Osteoblast (primary cell): ENCODE measurements at regions not wholly inside any gene's neighbourhood (a gene's known extent, or its start where the extent isn't known, plus 50 kb on each side); places are given as distances from the start of the nearest gene placed in this dataset.

Experiments used
- DNase-seq: peaks from one replicate; pipeline ENCODE4 v3.0.0; 2011; ENCODE audit warnings: low spot score, mixed read lengths; ENCODE audit not compliant: insufficient read length; ENCODE audit errors: missing footprints
- H2AFZ ChIP-seq: 2 replicates; pipeline ENCODE4 v1.6.0; 2011; ENCODE audit warnings: mild to moderate bottlenecking, low read length
- H3K27ac ChIP-seq: 2 replicates; pipeline ENCODE4 v1.5.1; 2011; ENCODE audit warnings: mild to moderate bottlenecking, low read depth, low read length, moderate library complexity
- H3K27me3 ChIP-seq: 2 replicates; pipeline ENCODE4 v1.6.0; 2012; ENCODE audit warnings: mild to moderate bottlenecking, control low read depth, inconsistent platforms, low read length, moderate library complexity; ENCODE audit not compliant: insufficient read depth
- H3K36me3 ChIP-seq: 2 replicates; pipeline ENCODE4 v1.5.1; 2011; ENCODE audit warnings: mild to moderate bottlenecking, low read length, control low read depth, moderate library complexity; ENCODE audit not compliant: insufficient read depth
- H3K4me1 ChIP-seq: 2 replicates; pipeline ENCODE4 v1.5.1; 2011; ENCODE audit warnings: mild to moderate bottlenecking, low read length, control low read depth, moderate library complexity; ENCODE audit not compliant: insufficient read depth
- H3K4me2 ChIP-seq: 2 replicates; pipeline ENCODE4 v1.6.0; 2011; ENCODE audit warnings: mild to moderate bottlenecking, low read length; ENCODE audit not compliant: insufficient read depth
- H3K4me3 ChIP-seq: fragments of 200-600 bp; sonication (generic); 3 replicates; pipeline ENCODE4 v1.5.1; 2012; ENCODE audit warnings: mild to moderate bottlenecking, low read length, inconsistent platforms; ENCODE audit not compliant: insufficient read depth
- H3K79me2 ChIP-seq: 2 replicates; pipeline ENCODE4 v1.6.0; 2012; ENCODE audit warnings: mild to moderate bottlenecking, low read length, control low read depth, inconsistent platforms; ENCODE audit not compliant: insufficient read depth
- H3K9me3 ChIP-seq: 2 replicates; pipeline ENCODE4 v1.5.1; 2011; ENCODE audit warnings: low read depth, low read length, control low read depth
- H4K20me1 ChIP-seq: 2 replicates; pipeline ENCODE4 v1.6.0; 2012; ENCODE audit warnings: mild to moderate bottlenecking, low read length, control low read depth; ENCODE audit not compliant: insufficient read depth
- TF ChIP-seq, protein P1 (sequence below): IDR thresholded peaks from 2 replicates; pipeline ENCODE4 v1.5.1; 2011; ENCODE audit warnings: mild to moderate bottlenecking, low read depth, low read length, moderate library complexity; ENCODE audit errors: extremely low read depth

GRCh38 chr18:65221115-65221514 is 529.7 kb upstream of the CDH7 start:
- H3K4me2 ChIP-seq, result no peak overlapping the region
- no peak for DNase-seq
- no peak overlapping the region for H3K4me3 ChIP-seq
- H3K27me3 ChIP-seq, result no peaks in the 10 kb centered on the region
- no peak overlapping the region for H3K27ac ChIP-seq
- H2AFZ ChIP-seq, result no peak overlapping the region
- TF ChIP-seq, protein P1, sequence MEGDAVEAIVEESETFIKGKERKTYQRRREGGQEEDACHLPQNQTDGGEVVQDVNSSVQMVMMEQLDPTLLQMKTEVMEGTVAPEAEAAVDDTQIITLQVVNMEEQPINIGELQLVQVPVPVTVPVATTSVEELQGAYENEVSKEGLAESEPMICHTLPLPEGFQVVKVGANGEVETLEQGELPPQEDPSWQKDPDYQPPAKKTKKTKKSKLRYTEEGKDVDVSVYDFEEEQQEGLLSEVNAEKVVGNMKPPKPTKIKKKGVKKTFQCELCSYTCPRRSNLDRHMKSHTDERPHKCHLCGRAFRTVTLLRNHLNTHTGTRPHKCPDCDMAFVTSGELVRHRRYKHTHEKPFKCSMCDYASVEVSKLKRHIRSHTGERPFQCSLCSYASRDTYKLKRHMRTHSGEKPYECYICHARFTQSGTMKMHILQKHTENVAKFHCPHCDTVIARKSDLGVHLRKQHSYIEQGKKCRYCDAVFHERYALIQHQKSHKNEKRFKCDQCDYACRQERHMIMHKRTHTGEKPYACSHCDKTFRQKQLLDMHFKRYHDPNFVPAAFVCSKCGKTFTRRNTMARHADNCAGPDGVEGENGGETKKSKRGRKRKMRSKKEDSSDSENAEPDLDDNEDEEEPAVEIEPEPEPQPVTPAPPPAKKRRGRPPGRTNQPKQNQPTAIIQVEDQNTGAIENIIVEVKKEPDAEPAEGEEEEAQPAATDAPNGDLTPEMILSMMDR, result no peak
- no peaks in the 10 kb centered on the region for H3K9me3 ChIP-seq
- no peaks in the 10 kb centered on the region for H4K20me1 ChIP-seq
- H3K36me3 ChIP-seq, result no peaks in the 10 kb centered on the region
- no peaks in the 10 kb centered on the region for H3K4me1 ChIP-seq
- no peaks in the 10 kb centered on the region for H3K79me2 ChIP-seq

DNA sequence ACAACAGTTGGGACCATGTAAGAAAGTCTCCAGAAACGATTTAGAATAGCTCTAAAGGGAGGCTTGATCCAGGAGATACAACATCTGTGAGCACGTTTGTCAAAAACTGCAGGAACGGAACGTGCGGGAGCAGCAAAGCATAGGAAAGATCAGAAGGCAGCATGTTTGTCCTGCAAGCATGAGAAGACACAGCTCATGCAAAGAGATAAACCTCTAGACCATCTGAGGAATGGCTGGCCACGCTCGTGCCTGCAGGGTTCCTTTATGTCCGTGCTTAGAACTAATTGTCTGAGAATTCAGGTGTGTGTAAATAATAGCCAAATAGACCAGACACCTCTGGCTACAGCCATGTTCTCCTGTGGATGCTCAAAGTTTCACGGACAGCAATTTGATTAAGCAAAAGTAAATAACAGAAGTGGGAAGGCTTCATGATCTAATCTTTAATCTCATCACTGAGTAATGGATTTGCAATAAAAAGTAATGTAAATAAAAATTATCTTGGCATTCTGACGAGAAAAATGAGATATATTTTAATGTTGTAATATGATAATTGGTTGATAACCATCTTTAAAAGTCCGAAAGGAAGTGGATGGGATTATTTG is 534.8 kb upstream of the CDH7 start:
- Histone ChIP-seq H4K20me1 (no peaks in the 10 kb centered on the region), H3K4me1 (no peaks in the 10 kb centered on the region), H3K27ac (no peak overlapping the region), H2AFZ (no peak overlapping the region), H3K9me3 (peaks cover 2% of the 10 kb centered on the region), H3K27me3 (no peaks in the 10 kb centered on the region), H3K79me2 (no peaks in the 10 kb centered on the region), H3K4me2 (no peak overlapping the region), H3K36me3 (no peaks in the 10 kb centered on the region), H3K4me3 (no peak overlapping the region)
- no peak for DNase-seq
- TF ChIP-seq, protein P1, result no peak

DNA sequence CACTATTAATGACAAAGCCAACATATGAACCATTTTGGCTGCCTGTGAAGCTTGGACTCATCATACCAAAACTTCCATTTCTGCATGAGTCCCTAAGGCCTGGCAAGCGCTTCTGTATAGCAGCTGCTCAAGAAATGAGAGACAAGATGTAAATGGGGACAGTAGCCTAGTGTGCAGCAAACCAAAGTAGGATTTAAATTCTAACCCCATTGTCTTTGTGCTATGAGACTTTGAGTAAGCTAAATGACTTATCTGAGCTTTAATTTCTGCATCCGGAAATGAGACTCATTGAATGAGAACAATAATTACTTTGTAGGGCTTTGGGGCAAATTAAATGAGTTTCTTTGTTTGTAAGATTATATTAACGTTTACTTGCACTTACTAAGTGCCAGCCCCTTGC is 536.4 kb upstream of the CDH7 start:
- Histone ChIP-seq H3K27ac (no peak overlapping the region), H4K20me1 (no peaks in the 10 kb centered on the region)

GRCh38 chr18:65206551-65207260 is 544.1 kb upstream of the CDH7 start:
- Histone ChIP-seq H3K9me3 (peaks cover 2% of the 10 kb centered on the region), H3K4me3 (no peak overlapping the region), H3K79me2 (no peaks in the 10 kb centered on the region), H4K20me1 (no peaks in the 10 kb centered on the region), H3K4me2 (no peak overlapping the region), H3K27ac (no peak overlapping the region), H2AFZ (no peak overlapping the region), H3K27me3 (no peaks in the 10 kb centered on the region), H3K4me1 (no peaks in the 10 kb centered on the region), H3K36me3 (no peaks in the 10 kb centered on the region)
- TF ChIP-seq, protein P1, result no peak
- no peak for DNase-seq

More for the DNA sequence above, 536.4 kb upstream of the CDH7 start:
- H3K9me3 ChIP-seq, result peaks cover 2% of the 10 kb centered on the region
- no peak overlapping the region for H3K4me3 ChIP-seq
- H3K27me3 ChIP-seq, result no peaks in the 10 kb centered on the region
- no peaks in the 10 kb centered on the region for H3K79me2 ChIP-seq
- H3K4me2 ChIP-seq, result no peak overlapping the region
- DNase-seq, result no peak
- TF ChIP-seq, protein P1, result no peak
- H3K36me3 ChIP-seq, result no peaks in the 10 kb centered on the region
- H2AFZ ChIP-seq, result no peak overlapping the region
- no peaks in the 10 kb centered on the region for H3K4me1 ChIP-seq
